Activated CD4-positive, alpha-beta memory T cell treated with anti-CD3 and anti-CD28 coated beads, Interleukin-2, amount 10 ng/mL, durations not matched to agents 7 days and 5 days (primary cell): ENCODE measurements at regions not wholly inside any gene's neighbourhood (a gene's known extent, or its start where the extent isn't known, plus 50 kb on each side); places are given as distances from the start of the nearest gene placed in this dataset.

Source experiments
- CTCF ChIA-PET: fragments of 350-600 bp; sonication (Branson Sonifier 250); formaldehyde crosslinking; loops from one replicate; lab custom pipeline; 2021; ENCODE audit warnings: antibody characterized with exemption, inconsistent platforms; lab: Charles Lee
- POLR2A ChIA-PET: fragments of 350-600 bp; sonication (Branson Sonifier 250); formaldehyde crosslinking; loops from one replicate; lab custom pipeline; 2021; ENCODE audit warnings: antibody characterized with exemption; lab: Charles Lee
- DNase-seq: peaks from one replicate; pipeline ENCODE4 v3.0.0-alpha.2; 2020
- H3K27ac Mint-ChIP-seq: one replicate; pipeline ENCODE4 v1.8.0; 2021; ENCODE audit warnings: mild to moderate bottlenecking, mixed read lengths
- H3K27me3 Mint-ChIP-seq: one replicate; pipeline ENCODE4 v1.8.0; 2021; ENCODE audit warnings: mixed read lengths
- H3K36me3 Mint-ChIP-seq: one replicate; pipeline ENCODE4 v1.8.0; 2021; ENCODE audit warnings: low read depth, mixed read lengths
- H3K4me1 Mint-ChIP-seq: one replicate; pipeline ENCODE4 v1.8.0; 2021; ENCODE audit warnings: mixed read lengths
- H3K4me3 Mint-ChIP-seq: one replicate; pipeline ENCODE4 v1.8.0; 2021; ENCODE audit warnings: mild to moderate bottlenecking, mixed read lengths
- H3K9me3 Mint-ChIP-seq: one replicate; pipeline ENCODE4 v1.8.0; 2021; ENCODE audit warnings: mixed read lengths

DNA sequence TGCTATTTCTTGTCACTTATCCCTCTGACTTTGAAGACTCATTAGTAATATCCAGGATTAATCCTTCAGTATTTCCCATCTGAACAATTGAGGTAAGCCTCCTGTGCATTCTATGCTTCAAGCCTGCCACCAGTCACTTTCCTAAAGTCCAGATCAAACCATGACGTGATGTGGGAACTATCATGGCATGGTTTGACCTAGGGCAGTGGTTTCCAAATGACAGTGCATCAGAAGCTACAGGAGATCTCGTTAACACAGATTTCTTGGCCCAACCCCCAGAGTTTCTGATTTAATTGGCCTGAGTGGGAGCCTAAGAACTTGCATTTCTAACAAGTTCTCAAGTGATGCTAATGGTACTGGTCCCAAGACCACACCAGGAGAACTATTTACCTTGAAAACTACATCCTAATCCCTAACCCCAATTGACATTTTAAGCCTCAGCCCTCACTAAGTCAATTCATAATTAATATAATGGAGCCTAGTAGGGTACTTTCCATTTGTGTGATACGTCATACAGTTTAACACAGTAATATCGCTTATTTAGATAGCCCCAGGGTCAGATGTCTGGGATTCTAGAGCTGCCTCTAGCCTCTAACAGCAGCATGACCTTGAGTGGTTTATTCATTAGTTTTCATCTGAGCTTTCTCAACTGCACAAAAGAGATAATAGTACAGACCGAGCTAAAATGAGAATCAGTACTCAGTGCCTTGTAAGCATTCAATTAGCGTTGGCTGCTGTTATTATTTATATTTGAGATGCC is 907.6 kb downstream of the TFAP2A start:
- Mint-ChIP-seq H3K36me3 (no peaks in the 10 kb centered on the region), H3K4me1 (no peaks in the 10 kb centered on the region), H3K4me3 (no peak overlapping the region), H3K27me3 (no peaks in the 10 kb centered on the region), H3K9me3 (peaks cover 2% of the 10 kb centered on the region), H3K27ac (no peak overlapping the region)
- DNase-seq = no peak
- POLR2A ChIA-PET = no interaction called here
- CTCF ChIA-PET = interaction anchor here (0.8 kb wide), 1 partner anchor 13 kb away, joined by 3 read pairs; no protein-coding TSS in a partner anchor

DNA sequence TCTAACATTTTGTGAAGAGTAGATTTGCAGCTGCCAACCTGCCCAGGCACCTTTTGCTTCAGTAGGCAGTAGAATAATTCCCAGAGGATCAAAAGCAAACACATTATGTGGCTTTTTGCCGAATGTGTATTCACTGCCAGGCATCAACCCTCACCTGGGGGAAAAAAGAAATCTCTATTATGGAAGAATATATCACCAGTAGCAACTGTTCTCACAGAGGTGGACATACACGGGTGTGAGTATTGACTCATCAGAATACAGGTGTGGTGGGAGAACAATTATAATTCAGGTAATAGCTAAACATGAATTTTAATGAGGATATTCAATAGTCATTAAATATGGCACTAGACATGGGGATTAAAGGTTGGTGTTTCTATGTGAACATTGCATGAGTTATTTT is 910.7 kb downstream of the TFAP2A start:
- Mint-ChIP-seq H3K36me3 (no peaks in the 10 kb centered on the region), H3K27me3 (no peaks in the 10 kb centered on the region), H3K4me1 (no peaks in the 10 kb centered on the region), H3K9me3 (peaks cover 2% of the 10 kb centered on the region), H3K27ac (no peak overlapping the region), H3K4me3 (no peak overlapping the region)
- CTCF ChIA-PET = no interaction called here
- DNase-seq = no peak
- POLR2A ChIA-PET = no interaction called here

- Mint-ChIP-seq H3K4me1 (no peaks in the 10 kb centered on the region), H3K27ac (no peak overlapping the region), H3K4me3 (no peak overlapping the region)
These were observed 911.6 kb downstream of the TFAP2A start for GRCh38 chr6:9503111-9503761.

GRCh38 chr6:9499709-9500108 is 915.2 kb downstream of the TFAP2A start:
- Mint-ChIP-seq H3K36me3 (no peaks in the 10 kb centered on the region), H3K9me3 (peaks cover 21% of the 10 kb centered on the region), H3K27me3 (no peaks in the 10 kb centered on the region), H3K4me3 (no peak overlapping the region), H3K27ac (no peak overlapping the region), H3K4me1 (no peaks in the 10 kb centered on the region)
- ChIA-PET CTCF (no interaction called here), POLR2A (no interaction called here)
- DNase-seq = no peak

More at GRCh38 chr6:9503111-9503761, 911.6 kb downstream of the TFAP2A start:
- ChIA-PET POLR2A (no interaction called here), CTCF (no interaction called here)
- Mint-ChIP-seq H3K9me3 (peaks cover 2% of the 10 kb centered on the region), H3K36me3 (no peaks in the 10 kb centered on the region), H3K27me3 (no peaks in the 10 kb centered on the region)
- DNase-seq = no peak

- ChIA-PET CTCF (no interaction called here), POLR2A (no interaction called here)
- H3K27me3 Mint-ChIP-seq = no peaks in the 10 kb centered on the region
- no peak overlapping the region for H3K4me3 Mint-ChIP-seq
- no peak overlapping the region for H3K27ac Mint-ChIP-seq
- H3K4me1 Mint-ChIP-seq = no peaks in the 10 kb centered on the region
- H3K9me3 Mint-ChIP-seq = peaks cover 26% of the 10 kb centered on the region
- DNase-seq = no peak
- H3K36me3 Mint-ChIP-seq = no peaks in the 10 kb centered on the region
These were observed 918.0 kb downstream of the TFAP2A start for GRCh38 chr6:9496837-9497236.

DNA sequence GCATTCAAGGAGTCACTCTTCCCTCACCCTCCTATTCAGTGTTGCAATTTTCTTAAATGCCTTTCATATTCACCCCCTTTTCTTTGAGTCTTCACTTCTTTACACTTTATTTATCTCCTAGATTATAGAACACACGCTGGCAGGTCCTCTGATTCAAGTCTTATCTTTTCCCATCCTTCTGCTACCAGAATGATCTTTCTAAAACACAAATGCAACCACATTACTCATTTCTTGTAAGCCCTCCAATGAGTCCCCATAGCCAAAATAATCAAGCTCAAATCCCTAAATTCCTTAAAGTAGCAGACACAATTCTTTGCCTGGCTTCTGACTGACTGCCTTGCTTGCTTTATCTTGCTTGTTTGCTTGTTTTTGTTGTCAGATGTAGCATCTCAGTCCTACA is 920.0 kb downstream of the TFAP2A start:
- no peak overlapping the region for H3K27ac Mint-ChIP-seq
- peaks cover 26% of the 10 kb centered on the region for H3K9me3 Mint-ChIP-seq
- H3K36me3 Mint-ChIP-seq = no peaks in the 10 kb centered on the region
- POLR2A ChIA-PET = no interaction called here
- H3K27me3 Mint-ChIP-seq = no peaks in the 10 kb centered on the region
- DNase-seq = no peak
- no peak overlapping the region for H3K4me3 Mint-ChIP-seq
- CTCF ChIA-PET = no interaction called here
- no peaks in the 10 kb centered on the region for H3K4me1 Mint-ChIP-seq

GRCh38 chr6:9492790-9493189 is 922.1 kb downstream of the TFAP2A start:
- Mint-ChIP-seq H3K36me3 (no peaks in the 10 kb centered on the region), H3K27ac (no peak overlapping the region), H3K4me3 (no peak overlapping the region), H3K27me3 (no peaks in the 10 kb centered on the region), H3K4me1 (no peaks in the 10 kb centered on the region), H3K9me3 (peaks cover 25% of the 10 kb centered on the region)
- ChIA-PET CTCF (no interaction called here), POLR2A (no interaction called here)
- DNase-seq = no peak

- CTCF ChIA-PET = no interaction called here
- H3K9me3 Mint-ChIP-seq = peaks cover 7% of the 10 kb centered on the region
These were observed 927.7 kb downstream of the TFAP2A start for GRCh38 chr6:9487128-9487527.

DNA sequence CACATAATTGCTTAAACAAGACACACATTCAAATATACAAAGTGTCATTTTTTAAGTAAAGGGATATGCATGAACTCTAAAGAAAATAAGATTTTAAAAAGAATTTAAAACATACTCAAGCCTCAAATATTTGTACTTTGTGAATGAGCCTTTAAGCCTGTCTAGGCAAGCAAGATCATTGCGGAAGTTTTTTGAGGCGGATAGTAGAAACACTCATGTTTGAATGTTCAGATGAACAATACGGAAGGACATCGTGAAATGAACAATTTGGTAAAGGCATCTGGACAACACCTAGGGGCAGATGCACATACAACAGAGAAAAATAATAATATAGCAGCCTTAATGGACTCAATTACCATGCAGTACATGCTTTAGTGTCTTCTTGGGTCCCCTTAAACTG is 928.9 kb downstream of the TFAP2A start:
- Mint-ChIP-seq H3K9me3 (peaks cover 7% of the 10 kb centered on the region), H3K36me3 (no peaks in the 10 kb centered on the region), H3K4me1 (no peaks in the 10 kb centered on the region), H3K27ac (no peak overlapping the region), H3K4me3 (no peak overlapping the region), H3K27me3 (no peaks in the 10 kb centered on the region)
- POLR2A ChIA-PET = no interaction called here
- DNase-seq = no peak
- CTCF ChIA-PET = no interaction called here

More at GRCh38 chr6:9487128-9487527, 927.7 kb downstream of the TFAP2A start:
- POLR2A ChIA-PET = no interaction called here
- Mint-ChIP-seq H3K27ac (no peak overlapping the region), H3K27me3 (no peaks in the 10 kb centered on the region), H3K4me3 (no peak overlapping the region), H3K4me1 (no peaks in the 10 kb centered on the region), H3K36me3 (no peaks in the 10 kb centered on the region)
- DNase-seq = no peak

DNA sequence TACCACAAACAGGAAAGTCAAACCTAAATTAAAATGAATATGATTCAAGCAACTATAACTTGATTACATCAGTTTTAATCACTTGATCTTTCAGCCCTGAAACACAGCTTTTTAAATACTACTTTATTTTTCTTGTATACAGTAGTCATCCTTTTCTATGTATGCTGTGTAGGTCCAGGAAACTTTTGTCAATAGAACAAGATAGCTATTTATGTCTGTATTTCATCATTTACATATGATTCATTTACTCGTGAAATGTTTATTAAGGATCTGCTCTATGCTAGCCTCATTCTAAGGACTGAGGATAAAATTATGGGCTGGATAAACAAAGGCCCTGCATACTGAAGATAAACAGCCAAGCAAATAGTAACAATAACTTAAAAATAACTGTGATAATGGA is 930.2 kb downstream of the TFAP2A start:
- no peak overlapping the region for H3K27ac Mint-ChIP-seq
- no peak for DNase-seq
- no peaks in the 10 kb centered on the region for H3K4me1 Mint-ChIP-seq
- ChIA-PET POLR2A (no interaction called here), CTCF (no interaction called here)
- H3K9me3 Mint-ChIP-seq = peaks cover 7% of the 10 kb centered on the region
- H3K27me3 Mint-ChIP-seq = no peaks in the 10 kb centered on the region
- H3K4me3 Mint-ChIP-seq = no peak overlapping the region
- no peaks in the 10 kb centered on the region for H3K36me3 Mint-ChIP-seq

GRCh38 chr6:9484091-9484490 is 930.8 kb downstream of the TFAP2A start:
- Mint-ChIP-seq H3K27me3 (no peaks in the 10 kb centered on the region), H3K9me3 (peaks cover 7% of the 10 kb centered on the region), H3K27ac (no peak overlapping the region), H3K4me3 (no peak overlapping the region), H3K4me1 (no peaks in the 10 kb centered on the region), H3K36me3 (no peaks in the 10 kb centered on the region)
- POLR2A ChIA-PET = no interaction called here
- no peak for DNase-seq
- CTCF ChIA-PET = no interaction called here

DNA sequence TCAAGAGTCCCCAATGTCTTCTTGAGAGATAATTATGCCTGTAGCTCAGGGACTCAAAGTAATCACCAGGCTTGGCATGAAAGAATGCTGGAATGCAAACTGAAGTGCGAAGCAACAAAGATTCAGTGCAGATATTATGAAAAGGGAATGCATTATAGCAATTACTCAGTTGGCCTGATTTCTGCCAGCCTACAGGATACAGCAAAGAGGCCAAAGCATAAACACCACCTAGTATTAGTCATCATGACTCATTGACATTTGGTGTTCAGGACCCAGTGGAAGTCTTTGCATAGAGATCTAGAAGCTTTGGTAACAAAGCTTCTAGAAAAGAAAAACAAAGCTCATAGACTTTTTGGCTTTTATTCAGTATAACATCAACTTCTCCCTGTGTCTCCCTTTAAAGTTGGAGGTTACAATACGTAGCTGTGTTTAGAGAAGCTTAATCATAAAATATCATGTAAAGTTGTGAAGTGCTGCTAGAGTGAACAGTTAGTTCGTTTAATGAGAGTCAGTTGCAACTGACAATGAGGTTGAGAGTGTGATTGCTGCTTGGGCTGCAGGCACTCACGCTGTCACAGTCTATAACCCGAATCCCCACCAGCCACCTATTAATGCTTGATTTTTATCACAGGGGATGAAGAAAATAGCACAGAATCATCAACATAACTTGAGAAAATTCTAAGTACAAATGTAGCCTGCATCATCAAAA is 932.7 kb downstream of the TFAP2A start:
- Mint-ChIP-seq H3K4me3 (no peak overlapping the region), H3K4me1 (no peaks in the 10 kb centered on the region), H3K27me3 (no peaks in the 10 kb centered on the region), H3K36me3 (no peaks in the 10 kb centered on the region), H3K27ac (no peak overlapping the region), H3K9me3 (peaks cover 10% of the 10 kb centered on the region)
- CTCF ChIA-PET = no interaction called here
- POLR2A ChIA-PET = no interaction called here
- no peak for DNase-seq

- H3K36me3 Mint-ChIP-seq = no peaks in the 10 kb centered on the region
- no peak overlapping the region for H3K27ac Mint-ChIP-seq
- H3K27me3 Mint-ChIP-seq = no peaks in the 10 kb centered on the region
- CTCF ChIA-PET = no interaction called here
- DNase-seq = no peak
- H3K9me3 Mint-ChIP-seq = peaks cover 6% of the 10 kb centered on the region
- no peaks in the 10 kb centered on the region for H3K4me1 Mint-ChIP-seq
- POLR2A ChIA-PET = no interaction called here
- H3K4me3 Mint-ChIP-seq = no peak overlapping the region
These were observed 933.4 kb downstream of the TFAP2A start for GRCh38 chr6:9481292-9482029.
